H9 (cell line): ENCODE measurements at regions not wholly inside any gene's neighbourhood (a gene's known extent, or its start where the extent isn't known, plus 50 kb on each side); places are given as distances from the start of the nearest gene placed in this dataset.

Source experiments
- DNase-seq: peaks from one replicate; pipeline ENCODE4 v3.0.0-alpha.2; 2017
- H2AFZ ChIP-seq: one replicate; pipeline ENCODE4 v1.6.1; 2013; ENCODE audit warnings: mild to moderate bottlenecking, low read length, control low read depth, moderate library complexity
- H2AK5ac ChIP-seq: 2 replicates; pipeline ENCODE4 v1.6.1; 2013; ENCODE audit warnings: low read length, control low read depth, mixed read lengths; ENCODE audit not compliant: insufficient read length
- H2BK120ac ChIP-seq: one replicate; pipeline ENCODE4 v1.6.1; 2013; ENCODE audit warnings: low read depth, mild to moderate bottlenecking, low read length, control low read depth, inconsistent platforms; ENCODE audit not compliant: poor library complexity, severe bottlenecking
- H2BK12ac ChIP-seq: 2 replicates; pipeline ENCODE4 v1.6.1; 2013; ENCODE audit warnings: low read length, control low read depth, mixed read lengths, low read depth; ENCODE audit not compliant: insufficient read length
- H2BK15ac ChIP-seq: 2 replicates; pipeline ENCODE4 v1.6.1; 2013; ENCODE audit warnings: low read depth, low read length, control low read depth
- H2BK20ac ChIP-seq: one replicate; pipeline ENCODE4 v1.6.1; 2013; ENCODE audit warnings: low read depth, mild to moderate bottlenecking, low read length, control low read depth, inconsistent platforms; ENCODE audit not compliant: poor library complexity, severe bottlenecking
- H2BK5ac ChIP-seq: 2 replicates; pipeline ENCODE4 v1.6.1; 2013; ENCODE audit warnings: low read length, control low read depth, mixed read lengths; ENCODE audit not compliant: insufficient read length
- H3K14ac ChIP-seq: 2 replicates; pipeline ENCODE4 v1.6.1; 2013; ENCODE audit warnings: low read length, control low read depth; ENCODE audit not compliant: insufficient read depth
- H3K18ac ChIP-seq: 2 replicates; pipeline ENCODE4 v1.6.1; 2013; ENCODE audit warnings: low read depth, mild to moderate bottlenecking, mixed read lengths, low read length, control low read depth; ENCODE audit not compliant: insufficient read length
- H3K23ac ChIP-seq: 2 replicates; pipeline ENCODE4 v1.6.1; 2013; ENCODE audit warnings: low read length, control low read depth, mixed read lengths, low read depth; ENCODE audit not compliant: insufficient read length
- H3K23me2 ChIP-seq: 2 replicates; pipeline ENCODE4 v1.6.1; 2013; ENCODE audit warnings: low read depth, mild to moderate bottlenecking, mixed read lengths, low read length, control low read depth; ENCODE audit not compliant: insufficient read length, poor library complexity, severe bottlenecking
- H3K27ac ChIP-seq: 2 replicates; pipeline ENCODE4 v1.5.1; 2013; ENCODE audit warnings: low read length, control low read depth, mixed read lengths, low read depth; ENCODE audit not compliant: insufficient read length
- H3K27me3 ChIP-seq: 2 replicates; pipeline ENCODE4 v1.6.1; 2013; ENCODE audit warnings: low read length, control low read depth, inconsistent platforms; ENCODE audit not compliant: insufficient read depth
- H3K4ac ChIP-seq: 2 replicates; pipeline ENCODE4 v1.6.1; 2013; ENCODE audit warnings: low read depth, mild to moderate bottlenecking, control low read depth, inconsistent platforms, low read length, moderate library complexity
- H3K4me1 ChIP-seq: 2 replicates; pipeline ENCODE4 v1.6.1; 2013; ENCODE audit warnings: low read length, control low read depth, inconsistent platforms; ENCODE audit not compliant: insufficient read depth
- H3K4me2 ChIP-seq: 2 replicates; pipeline ENCODE4 v1.6.1; 2013; ENCODE audit warnings: low read length, control low read depth, mixed read lengths; ENCODE audit not compliant: insufficient read length, insufficient read depth
- H3K56ac ChIP-seq: 2 replicates; pipeline ENCODE4 v1.6.1; 2013; ENCODE audit warnings: low read depth, mild to moderate bottlenecking, mixed read lengths, low read length, control low read depth; ENCODE audit not compliant: insufficient read length
- H3K79me1 ChIP-seq: 2 replicates; pipeline ENCODE4 v1.6.1; 2013; ENCODE audit warnings: low read depth, mild to moderate bottlenecking, moderate library complexity, low read length, control low read depth, inconsistent platforms; ENCODE audit not compliant: insufficient read depth, poor library complexity, severe bottlenecking
- H3K79me2 ChIP-seq: 2 replicates; pipeline ENCODE4 v1.6.1; 2013; ENCODE audit warnings: low read length, control low read depth, inconsistent platforms; ENCODE audit not compliant: insufficient read depth
- H3K9ac ChIP-seq: 2 replicates; pipeline ENCODE4 v1.6.1; 2013; ENCODE audit warnings: low read length, control low read depth, mixed read lengths; ENCODE audit not compliant: insufficient read length; ENCODE audit errors: extremely low read depth
- H3K9me3 ChIP-seq: one replicate; pipeline ENCODE4 v1.6.1; 2013; ENCODE audit warnings: low read depth, low read length, inconsistent platforms; ENCODE audit not compliant: control insufficient read depth
- H3T11ph ChIP-seq: one replicate; pipeline ENCODE4 v1.6.1; 2013; ENCODE audit warnings: mild to moderate bottlenecking, low read length, control low read depth, inconsistent platforms
- H4K20me1 ChIP-seq: one replicate; pipeline ENCODE4 v1.6.1; 2013; ENCODE audit not compliant: control insufficient read depth, insufficient read length, insufficient read depth
- H4K5ac ChIP-seq: 2 replicates; pipeline ENCODE4 v1.6.1; 2013; ENCODE audit warnings: low read depth, mild to moderate bottlenecking, mixed read lengths, low read length, control low read depth; ENCODE audit not compliant: insufficient read length
- H4K8ac ChIP-seq: replicated peaks from 2 replicates; pipeline ENCODE4 v1.6.1; 2013; ENCODE audit warnings: low read length, control low read depth, mixed read lengths, low read depth; ENCODE audit not compliant: insufficient read length
- H4K91ac ChIP-seq: 2 replicates; pipeline ENCODE4 v1.6.1; 2013; ENCODE audit warnings: low read depth, mild to moderate bottlenecking, moderate library complexity, mixed read lengths, low read length, control low read depth; ENCODE audit not compliant: insufficient read length
- H3K27ac Mint-ChIP-seq, 3 experiments: 2 replicates in 2 of 3; 3 replicates in 1 of 3; pipeline ENCODE4 v1.8.0; 2020 to 2021; ENCODE audit warnings: mixed read lengths in 3 of 3, mild to moderate bottlenecking in 1 of 3, moderate library complexity in 1 of 3
- H3K27me3 Mint-ChIP-seq: 2 replicates; pipeline ENCODE4 v1.8.0; 2021; ENCODE audit warnings: low read depth, mild to moderate bottlenecking, moderate library complexity, mixed read lengths
- H3K36me3 Mint-ChIP-seq, 3 experiments: 2 replicates in 2 of 3; 3 replicates in 1 of 3; pipeline ENCODE4 v1.8.0; 2020 to 2021; ENCODE audit warnings: low read depth in 3 of 3, mixed read lengths in 3 of 3; ENCODE audit not compliant: insufficient read depth in 1 of 3
- H3K4me1 Mint-ChIP-seq, 2 experiments: 2 replicates each; pipeline ENCODE4 v1.8.0; 2020; ENCODE audit warnings: mixed read lengths in 2 of 2
- H3K4me3 Mint-ChIP-seq, 2 experiments: 2 replicates in 1 of 2; 3 replicates in 1 of 2; pipeline ENCODE4 v1.8.0; 2020 to 2021; ENCODE audit warnings: mild to moderate bottlenecking in 2 of 2, mixed read lengths in 2 of 2, moderate library complexity in 1 of 2
- H3K9me3 Mint-ChIP-seq, 2 experiments: 2 replicates in 1 of 2; 3 replicates in 1 of 2; pipeline ENCODE4 v1.8.0; 2020; ENCODE audit warnings: mild to moderate bottlenecking in 2 of 2, mixed read lengths in 2 of 2, moderate library complexity in 1 of 2
- CTCF ChIP-seq: fragments of 200-600 bp; sonication (generic); conservative IDR thresholded peaks from 3 replicates; pipeline ENCODE4 v1.8.0; 2021; ENCODE audit warnings: antibody characterized with exemption, mild to moderate bottlenecking
- WGBS: extraction: QIAGEN DNeasy Blood & Tissue Kit; methylation state at CpG from one replicate; pipeline ENCODE4 v1.1.7; 2013; ENCODE audit warnings: missing lambda C conversion rate, low lambda C conversion rate, mixed read lengths; ENCODE audit not compliant: insufficient read length; ENCODE audit errors: extremely low coverage; 5-methylcytosine and 5-hydroxymethylcytosine counted together

DNA sequence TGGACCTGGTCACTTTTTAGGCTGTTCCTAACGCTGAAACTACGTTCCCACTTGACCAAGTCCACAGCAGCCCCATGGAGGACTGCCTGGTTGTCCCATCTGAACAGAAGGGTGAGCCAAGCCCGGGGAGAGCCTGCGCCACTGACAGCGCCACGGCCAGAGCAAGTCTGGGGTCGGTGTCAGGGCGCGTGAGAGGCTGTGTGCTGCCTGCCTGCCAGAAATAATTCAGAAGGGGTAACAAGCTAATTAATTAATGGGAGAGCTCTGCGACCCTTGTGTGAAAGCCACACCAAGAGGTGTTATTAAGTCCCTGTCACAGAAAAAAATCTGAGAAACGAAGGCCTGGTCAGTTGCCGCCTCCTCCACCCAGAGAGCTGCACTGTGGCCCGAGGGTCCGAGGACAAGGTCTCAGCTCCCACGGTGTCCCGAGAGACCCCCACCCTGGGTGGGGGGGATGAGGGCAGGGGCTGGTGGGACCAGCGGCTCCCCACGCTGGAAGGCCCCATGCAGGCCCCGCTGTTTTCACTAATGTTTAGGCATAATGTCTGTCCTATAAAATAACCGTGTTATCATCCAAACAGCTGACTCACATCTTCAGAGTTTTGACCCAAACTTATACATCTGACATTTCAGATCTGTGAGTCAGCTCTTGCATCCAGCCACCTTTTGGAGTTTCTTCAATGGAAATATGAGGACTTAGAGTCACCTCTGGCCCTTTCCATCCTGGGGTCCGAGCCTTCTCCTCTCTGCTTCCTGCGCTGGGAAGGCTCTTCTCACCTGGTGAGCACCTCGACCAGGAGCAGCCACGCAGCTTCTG is 58.5 kb downstream of the DLL1 start:
- no peak overlapping the region for H3K27ac ChIP-seq
- no peaks in the 10 kb centered on the region for H3K27me3 ChIP-seq
- Mint-ChIP-seq H3K36me3 (no peaks in the 10 kb centered on the region), H3K27ac (peak overlapping the region in 2 of 3 experiments; percentile 48 to 85; a peak in 3 of 7 replicates), H3K27me3 (peaks cover 9% of the 10 kb centered on the region), H3K4me1 (peaks cover 25 to 27% of the 10 kb centered on the region in 2 experiments), H3K9me3 (no peaks in the 10 kb centered on the region; a peak in 1 of 5 replicates), H3K4me3 (no peak overlapping the region)
- no peaks in the 10 kb centered on the region; the same call in 1 of the 2 replicates for H3K4me1 ChIP-seq
- H3K9ac ChIP-seq: no peak overlapping the region
- H2BK120ac ChIP-seq: no peak overlapping the region
- H3K79me1 ChIP-seq: no peaks in the 10 kb centered on the region
- no peak overlapping the region for H3K4me2 ChIP-seq
- H3K56ac ChIP-seq: no peak overlapping the region
- H2AK5ac ChIP-seq: no peak overlapping the region
- no peak overlapping the region for H2BK5ac ChIP-seq
- H4K5ac ChIP-seq: no peak overlapping the region
- no peaks in the 10 kb centered on the region for H4K20me1 ChIP-seq
- H2BK20ac ChIP-seq: no peak overlapping the region
- no peak overlapping the region for H3T11ph ChIP-seq
- no CpG with 5 or more reads among the region's 24 CpGs for WGBS
- H3K23me2 ChIP-seq: no peaks in the 10 kb centered on the region
- H3K14ac ChIP-seq: no peak overlapping the region
- no peak for TF ChIP-seq CTCF
- H4K91ac ChIP-seq: no peak overlapping the region
- DNase-seq: no peak
- H3K79me2 ChIP-seq: no peaks in the 10 kb centered on the region
- no peak overlapping the region for H2AFZ ChIP-seq
- H3K4ac ChIP-seq: no peak overlapping the region
- H3K18ac ChIP-seq: peak overlapping the region; percentile 41
- no peaks in the 10 kb centered on the region for H3K9me3 ChIP-seq
- H2BK12ac ChIP-seq: no peak overlapping the region
- H2BK15ac ChIP-seq: no peak overlapping the region
- no peak overlapping the region for H3K23ac ChIP-seq
- no peak overlapping the region for H4K8ac ChIP-seq
